ENCODE measurements at regions not wholly inside any gene's neighbourhood (a gene's known extent, or its start where the extent isn't known, plus 50 kb on each side); places are given as distances from the start of the nearest gene placed in this dataset.

GRCh38 chr16:52896478-52897164 is 156.1 kb downstream of the CHD9NB start (continued):
- TF ChIP-seq, protein P1, sequence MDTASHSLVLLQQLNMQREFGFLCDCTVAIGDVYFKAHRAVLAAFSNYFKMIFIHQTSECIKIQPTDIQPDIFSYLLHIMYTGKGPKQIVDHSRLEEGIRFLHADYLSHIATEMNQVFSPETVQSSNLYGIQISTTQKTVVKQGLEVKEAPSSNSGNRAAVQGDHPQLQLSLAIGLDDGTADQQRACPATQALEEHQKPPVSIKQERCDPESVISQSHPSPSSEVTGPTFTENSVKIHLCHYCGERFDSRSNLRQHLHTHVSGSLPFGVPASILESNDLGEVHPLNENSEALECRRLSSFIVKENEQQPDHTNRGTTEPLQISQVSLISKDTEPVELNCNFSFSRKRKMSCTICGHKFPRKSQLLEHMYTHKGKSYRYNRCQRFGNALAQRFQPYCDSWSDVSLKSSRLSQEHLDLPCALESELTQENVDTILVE (CRISPR knock-in tag; IDR thresholded peaks at IDR 0.05) = no peak
- peak; percentile 98 for TF ChIP-seq ATF7 (IDR thresholded peaks at IDR 0.05)
- no peak for TF ChIP-seq ATF7 (CRISPR knock-in tag; IDR thresholded peaks at IDR 0.05)
- TF ChIP-seq TEAD2 (CRISPR knock-in tag; IDR thresholded peaks at IDR 0.05) = no peak
- no peak for TF ChIP-seq NFE2 (CRISPR knock-in tag; IDR thresholded peaks at IDR 0.05)
- no peak for TF ChIP-seq SSRP1 (CRISPR knock-in tag; IDR thresholded peaks at IDR 0.05)

GRCh38 chr16:52874042-52874441 is 178.7 kb downstream of the CHD9NB start:
- ChIA-PET POLR2A (no interaction called here), CTCF (ENCODE audit: low intra/inter-chr PET ratio, low total read pairs) (no interaction called here)
- intact Hi-C loops (cut with micrococcal nuclease; ENCODE audit: unreplicated experiment) (no loop called here), in situ Hi-C loops (cut with HindIII; ENCODE audit: extremely low pct_ligation_motif_present, low pct_unique_long_range_greater_than_20kb) (loop anchor here (25.0 kb wide), 1 partner anchor 437 kb away; no protein-coding TSS in a partner anchor)
- no peak overlapping the region for H3K4me3 ChIP-seq (replicated peaks in 1 of 3; ENCODE audit: insufficient read depth in 1 of 3, low read depth in 2 of 3, low read length in 3 of 3)
- no peak overlapping the region for H2AFZ ChIP-seq (ENCODE audit: low read length)
- no peak for DNase-seq (ENCODE audit: low spot score)
- peaks cover 0 to 10% of the 10 kb centered on the region in 2 experiments; a peak in 1 of 5 replicates for H3K27me3 ChIP-seq (ENCODE audit: control insufficient read depth in 1 of 2, insufficient read depth in 2 of 2, low read length in 2 of 2)
- no peak overlapping the region for H3K4me2 ChIP-seq (ENCODE audit: low read depth, low read length)
- WGBS (ENCODE audit: low lambda C conversion rate) = 58% methylated on average over 3 of the region's 3 CpGs
- no peak for FAIRE-seq
- H3K9me3 ChIP-seq (ENCODE audit: low read length) = no peaks in the 10 kb centered on the region
- H3K36me3 ChIP-seq (replicated peaks in 1 of 2; ENCODE audit: control insufficient read depth in 1 of 2, insufficient read depth in 2 of 2, low read length in 2 of 2) = no peaks in the 10 kb centered on the region
- no peak overlapping the region for H3K27ac ChIP-seq (ENCODE audit: extremely low read length, insufficient read depth, low read length)
- no peak for TF ChIP-seq ZNF282 (IDR thresholded peaks at IDR 0.05; ENCODE audit: partially characterized antibody)
- no peak for TF ChIP-seq ZNF33B (CRISPR knock-in tag; IDR thresholded peaks at IDR 0.05)
- TF ChIP-seq EP300 (IDR thresholded peaks at IDR 0.05; ENCODE audit: low read depth in 2 of 2, low read length in 2 of 2) = no peak
- TF ChIP-seq EP300 (CRISPR knock-in tag; IDR thresholded peaks at IDR 0.05; ENCODE audit: borderline replicate concordance) = no peak
- TF ChIP-seq TBL1XR1 (IDR thresholded peaks at IDR 0.05; ENCODE audit: borderline replicate concordance, low read length, partially characterized antibody) = no peak
- no peak for TF ChIP-seq SRSF9 (IDR thresholded peaks at IDR 0.05; ENCODE audit: borderline replicate concordance, insufficient read depth, low read depth, low read length, poor library complexity, severe bottlenecking)
- no peak for TF ChIP-seq ZNF256 (CRISPR knock-in tag; conservative IDR thresholded peaks at IDR 0.05)
- TF ChIP-seq ZSCAN29 (CRISPR knock-in tag; conservative IDR thresholded peaks at IDR 0.05) = no peak
- no peak for TF ChIP-seq RNF2 (conservative IDR thresholded peaks at IDR 0.05; ENCODE audit: low read depth)
- no peak for TF ChIP-seq MYNN (CRISPR knock-in tag; IDR thresholded peaks at IDR 0.05; ENCODE audit: low read depth)
- no peak overlapping the region for H3K9ac ChIP-seq (ENCODE audit: insufficient read depth, low read depth, low read length)
- BruUV-seq (replicated peaks) = no TSS peak
- 0 out of 2 replicates have a peak, but pooled peaks cover 5% of the 10 kb centered on the region for H3K4me1 ChIP-seq (ENCODE audit: insufficient read depth, low read length)
- H3K79me2 ChIP-seq (ENCODE audit: insufficient read depth, low read length) = no peaks in the 10 kb centered on the region
- no peaks in the 10 kb centered on the region for H4K20me1 ChIP-seq (ENCODE audit: insufficient read depth, low read length)
- no peak for ATAC-seq
